Retinal pigment epithelial cell (primary cell): ENCODE measurements at regions not wholly inside any gene's neighbourhood (a gene's known extent, or its start where the extent isn't known, plus 50 kb on each side); places are given as distances from the start of the nearest gene placed in this dataset.

ENCODE experiments used
- DNase-seq: peaks from one replicate; pipeline ENCODE4 v3.0.0-alpha.2; 2010; ENCODE audit warnings: low read depth
- H3K4me3 ChIP-seq: 2 replicates; pipeline ENCODE4 v1.5.1; 2011; ENCODE audit warnings: mild to moderate bottlenecking, low read length, control low read depth, moderate library complexity
- TF ChIP-seq, protein P1 (sequence below): conservative IDR thresholded peaks from 2 replicates; pipeline ENCODE4 v1.5.1; 2011; ENCODE audit warnings: low read depth, low read length, control low read depth, inconsistent platforms

GRCh38 chr3:124653071-124653796 lies 77.0 kb upstream of the UMPS start:
- DNase-seq, result no peak
- TF ChIP-seq, protein P1, sequence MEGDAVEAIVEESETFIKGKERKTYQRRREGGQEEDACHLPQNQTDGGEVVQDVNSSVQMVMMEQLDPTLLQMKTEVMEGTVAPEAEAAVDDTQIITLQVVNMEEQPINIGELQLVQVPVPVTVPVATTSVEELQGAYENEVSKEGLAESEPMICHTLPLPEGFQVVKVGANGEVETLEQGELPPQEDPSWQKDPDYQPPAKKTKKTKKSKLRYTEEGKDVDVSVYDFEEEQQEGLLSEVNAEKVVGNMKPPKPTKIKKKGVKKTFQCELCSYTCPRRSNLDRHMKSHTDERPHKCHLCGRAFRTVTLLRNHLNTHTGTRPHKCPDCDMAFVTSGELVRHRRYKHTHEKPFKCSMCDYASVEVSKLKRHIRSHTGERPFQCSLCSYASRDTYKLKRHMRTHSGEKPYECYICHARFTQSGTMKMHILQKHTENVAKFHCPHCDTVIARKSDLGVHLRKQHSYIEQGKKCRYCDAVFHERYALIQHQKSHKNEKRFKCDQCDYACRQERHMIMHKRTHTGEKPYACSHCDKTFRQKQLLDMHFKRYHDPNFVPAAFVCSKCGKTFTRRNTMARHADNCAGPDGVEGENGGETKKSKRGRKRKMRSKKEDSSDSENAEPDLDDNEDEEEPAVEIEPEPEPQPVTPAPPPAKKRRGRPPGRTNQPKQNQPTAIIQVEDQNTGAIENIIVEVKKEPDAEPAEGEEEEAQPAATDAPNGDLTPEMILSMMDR, result no peak

DNA sequence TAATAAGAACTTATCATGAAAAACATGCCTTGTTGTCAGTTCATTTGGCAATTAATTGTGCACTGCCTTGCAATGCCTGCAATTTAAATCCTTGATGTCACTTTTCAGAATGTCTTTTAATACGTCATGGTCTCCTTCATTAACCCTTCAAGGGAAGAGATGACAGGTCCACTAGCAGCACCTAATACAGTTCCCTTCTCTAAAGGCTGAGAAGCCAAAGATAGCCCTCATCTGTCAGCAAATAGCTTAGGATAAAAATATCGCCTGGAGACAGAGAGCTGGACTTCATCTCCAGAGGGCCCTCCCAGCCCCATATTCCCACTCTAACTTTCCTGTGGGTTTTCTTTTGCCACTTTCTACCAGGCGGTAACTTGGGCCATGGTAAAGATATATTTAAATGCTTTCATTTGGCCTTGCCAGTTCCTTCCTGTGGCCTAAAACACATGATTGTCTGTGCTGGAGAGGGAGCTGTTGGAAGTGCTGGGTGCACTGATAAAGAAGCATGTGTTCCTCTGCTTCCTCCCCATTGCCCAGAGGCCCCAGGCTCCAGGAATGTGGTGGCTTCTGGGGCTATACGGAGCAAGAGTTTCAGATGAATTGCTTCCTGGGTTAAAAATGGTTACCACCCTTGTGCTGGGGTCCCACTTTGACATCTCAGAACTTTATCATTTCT lies 76.3 kb upstream of the UMPS start:
- DNase-seq, result no peak
- no peak overlapping the region for H3K4me3 ChIP-seq

More at GRCh38 chr3:124653071-124653796, 77.0 kb upstream of the UMPS start:
- H3K4me3 ChIP-seq, result no peak overlapping the region

GRCh38 chr3:124654470-124654845 lies 75.8 kb upstream of the UMPS start:
- TF ChIP-seq, protein P1, result no peak
- DNase-seq, result no peak
- H3K4me3 ChIP-seq, result no peak overlapping the region

More for the DNA sequence above, 76.3 kb upstream of the UMPS start:
- TF ChIP-seq, protein P1, result no peak

- no peak overlapping the region for H3K4me3 ChIP-seq
- TF ChIP-seq, protein P1, result no peak
- no peak for DNase-seq
These were observed 73.7 kb upstream of the UMPS start for GRCh38 chr3:124656531-124656930.

DNA sequence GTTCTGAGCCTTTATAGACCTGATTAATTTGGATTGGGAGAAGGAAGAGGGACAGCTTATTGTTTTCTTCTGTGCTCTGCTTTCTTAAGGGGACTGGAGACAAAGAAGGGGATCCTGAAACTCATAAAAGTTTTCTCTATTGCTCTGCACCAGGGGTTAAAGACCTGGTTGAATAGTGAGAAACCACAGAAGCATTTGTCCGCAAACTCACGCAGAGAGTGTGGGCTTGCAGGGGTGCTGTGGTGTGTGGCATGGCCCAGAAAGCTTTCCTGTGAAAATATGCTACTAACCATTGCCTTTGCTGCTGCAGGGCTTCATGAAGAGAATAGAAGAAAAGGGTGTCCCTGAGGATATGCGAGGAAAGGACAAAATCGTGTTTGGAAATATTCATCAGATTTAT lies 73.1 kb upstream of the UMPS start:
- DNase-seq, result no peak
- no peak overlapping the region for H3K4me3 ChIP-seq
- TF ChIP-seq, protein P1, result no peak

DNA sequence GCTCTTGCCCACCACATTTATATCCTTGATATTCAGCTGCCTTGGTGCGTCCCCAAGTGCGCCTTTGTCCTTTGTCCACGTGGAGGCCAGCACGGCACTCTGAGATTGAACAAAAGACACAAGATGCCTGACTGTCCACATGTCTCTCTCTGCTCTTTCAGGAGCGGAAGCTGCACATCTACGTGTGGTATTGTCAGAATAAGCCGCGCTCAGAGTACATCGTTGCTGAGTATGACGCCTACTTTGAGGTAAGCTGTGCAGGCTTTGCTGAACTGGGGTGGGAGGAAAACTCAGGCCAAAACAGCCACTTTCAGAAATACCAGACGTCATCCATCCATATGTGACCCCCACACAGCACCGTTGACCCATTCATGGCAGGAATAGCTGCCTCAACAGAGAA lies 72.0 kb upstream of the UMPS start:
- no peak overlapping the region for H3K4me3 ChIP-seq
- no peak for DNase-seq
- TF ChIP-seq, protein P1, result no peak

DNA sequence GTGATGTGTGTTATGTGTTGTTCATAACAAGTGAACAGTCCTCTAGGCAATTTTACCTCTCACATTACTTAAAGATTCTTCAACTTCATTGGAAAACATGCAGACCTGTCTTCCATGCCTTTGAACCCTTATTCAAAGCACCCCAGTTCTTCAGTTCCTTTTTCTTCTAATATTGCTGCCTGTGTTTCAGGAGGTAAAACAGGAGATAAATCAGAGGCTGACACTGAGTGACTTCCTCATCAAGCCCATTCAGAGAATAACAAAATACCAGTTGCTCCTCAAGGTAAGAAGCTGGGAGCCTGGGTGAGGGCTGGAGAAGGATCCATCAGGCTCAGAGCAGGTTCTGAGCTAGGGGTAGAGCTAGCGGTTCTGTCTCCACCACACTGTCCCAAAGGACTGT lies 71.1 kb upstream of the UMPS start:
- no peak overlapping the region for H3K4me3 ChIP-seq
- TF ChIP-seq, protein P1, result no peak
- no peak for DNase-seq
